Fibroblast of skin of back (primary cell): ENCODE measurements at regions not wholly inside any gene's neighbourhood (a gene's known extent, or its start where the extent isn't known, plus 50 kb on each side); places are given as distances from the start of the nearest gene placed in this dataset.
A peak's percentile ranks its signal among the peaks of the same experiment; 100 is the strongest.
"Not testable (repeated sequence)": the region's sequence is repeated elsewhere in the genome, so short reads cannot be mapped to it uniquely, and the experiment has no call there.

Experiments
- DNase-seq: peaks from one replicate; pipeline ENCODE4 v3.0.0-alpha.2; 2013

- no peak for DNase-seq
Observed at GRCh38 chr13:50460358-50460757, 383.1 kb downstream of the DLEU7 start.

GRCh38 chr13:50461189-50461588 lies 382.3 kb downstream of the DLEU7 start:
- DNase-seq, result no peak

GRCh38 chr13:50463719-50464118 lies 379.8 kb downstream of the DLEU7 start:
- DNase-seq, result no peak

- no peak for DNase-seq
Observed at GRCh38 chr13:50464349-50465251, 378.9 kb downstream of the DLEU7 start.

- DNase-seq, result no peak
Observed at GRCh38 chr13:50466456-50466855, 377.0 kb downstream of the DLEU7 start.

- DNase-seq, result no peak
Observed at GRCh38 chr13:50467156-50468110, 376.1 kb downstream of the DLEU7 start.

GRCh38 chr13:50468849-50469669 lies 374.4 kb downstream of the DLEU7 start:
- no peak for DNase-seq

- not testable (repeated sequence) for DNase-seq
Observed at GRCh38 chr13:50473050-50473449, 370.4 kb downstream of the DLEU7 start.

- DNase-seq, result peak; percentile 22
Observed at GRCh38 chr13:50474088-50474662, 369.3 kb downstream of the DLEU7 start.

GRCh38 chr13:50476577-50477285 lies 366.8 kb downstream of the DLEU7 start:
- no peak for DNase-seq

GRCh38 chr13:50481936-50482335 lies 361.6 kb downstream of the DLEU7 start:
- no peak for DNase-seq

GRCh38 chr13:50483416-50483815 lies 360.1 kb downstream of the DLEU7 start:
- no peak for DNase-seq

- no peak for DNase-seq
Observed at GRCh38 chr13:50484472-50485113, 358.9 kb downstream of the DLEU7 start.

GRCh38 chr13:50485979-50486935 lies 357.2 kb downstream of the DLEU7 start:
- DNase-seq, result peak; percentile 89

GRCh38 chr13:50493683-50494082 lies 349.8 kb downstream of the DLEU7 start:
- DNase-seq, result no peak

- no peak for DNase-seq
Observed at GRCh38 chr13:50494138-50494537, 349.4 kb downstream of the DLEU7 start.

- DNase-seq, result not testable (repeated sequence)
Observed at GRCh38 chr13:50503212-50503611, 340.3 kb downstream of the DLEU7 start.

- DNase-seq, result no peak
Observed at GRCh38 chr13:50509167-50509566, 334.3 kb downstream of the DLEU7 start.

GRCh38 chr13:50509771-50510441 lies 333.6 kb downstream of the DLEU7 start:
- DNase-seq, result peak; percentile 60
